EH (cell line): ENCODE measurements at regions not wholly inside any gene's neighbourhood (a gene's known extent, or its start where the extent isn't known, plus 50 kb on each side); places are given as distances from the start of the nearest gene placed in this dataset.

Source experiments
- DNase-seq: peaks from one replicate; pipeline ENCODE4 v3.0.0-alpha.2; 2015; ENCODE audit warnings: low read depth

GRCh38 chr14:84670796-84671195 lies 859.1 kb upstream of the FLRT2 start:
- no peak for DNase-seq

GRCh38 chr14:84671776-84672175 lies 858.2 kb upstream of the FLRT2 start:
- DNase-seq, result no peak

- no peak for DNase-seq
Observed at GRCh38 chr14:84674636-84675035, 855.3 kb upstream of the FLRT2 start.

GRCh38 chr14:84686550-84686949 lies 843.4 kb upstream of the FLRT2 start:
- DNase-seq, result no peak

- DNase-seq, result no peak
Observed at GRCh38 chr14:84688297-84689025, 841.5 kb upstream of the FLRT2 start.

GRCh38 chr14:84694161-84694560 lies 835.8 kb upstream of the FLRT2 start:
- DNase-seq, result no peak

GRCh38 chr14:84704601-84705000 lies 825.3 kb upstream of the FLRT2 start:
- DNase-seq, result no peak

- no peak for DNase-seq
Observed at GRCh38 chr14:84707830-84708229, 822.1 kb upstream of the FLRT2 start.

- no peak for DNase-seq
Observed at GRCh38 chr14:84708865-84709264, 821.1 kb upstream of the FLRT2 start.

- DNase-seq, result no peak
Observed at GRCh38 chr14:84726471-84726870, 803.5 kb upstream of the FLRT2 start.

- DNase-seq, result no peak
Observed at GRCh38 chr14:84749191-84749955, 780.6 kb upstream of the FLRT2 start.

- no peak for DNase-seq
Observed at GRCh38 chr14:84750284-84750683, 779.7 kb upstream of the FLRT2 start.

GRCh38 chr14:84750763-84751554 lies 779.0 kb upstream of the FLRT2 start:
- peak; percentile 4 for DNase-seq

- no peak for DNase-seq
Observed at GRCh38 chr14:84751745-84752144, 778.2 kb upstream of the FLRT2 start.

- DNase-seq, result no peak
Observed at GRCh38 chr14:84760489-84761126, 769.3 kb upstream of the FLRT2 start.

- no peak for DNase-seq
Observed at GRCh38 chr14:84767434-84767833, 762.5 kb upstream of the FLRT2 start.

GRCh38 chr14:84770030-84770429 lies 759.9 kb upstream of the FLRT2 start:
- DNase-seq, result no peak

- DNase-seq, result no peak
Observed at GRCh38 chr14:84777356-84777755, 752.6 kb upstream of the FLRT2 start.

GRCh38 chr14:84782902-84783301 lies 747.0 kb upstream of the FLRT2 start:
- no peak for DNase-seq

- no peak for DNase-seq
Observed at GRCh38 chr14:84783511-84783910, 746.4 kb upstream of the FLRT2 start.

GRCh38 chr14:84785996-84786395 lies 743.9 kb upstream of the FLRT2 start:
- DNase-seq, result no peak

- no peak for DNase-seq
Observed at GRCh38 chr14:84789012-84789411, 740.9 kb upstream of the FLRT2 start.
